GM12801 (cell line): ENCODE measurements at regions not wholly inside any gene's neighbourhood (a gene's known extent, or its start where the extent isn't known, plus 50 kb on each side); places are given as distances from the start of the nearest gene placed in this dataset.

Experiments
- TF ChIP-seq, protein P1 (sequence below): IDR thresholded peaks from one replicate; pipeline ENCODE4 v1.5.1; 2011; ENCODE audit warnings: control low read depth; ENCODE audit not compliant: insufficient read length; ENCODE audit errors: extremely low read depth

DNA sequence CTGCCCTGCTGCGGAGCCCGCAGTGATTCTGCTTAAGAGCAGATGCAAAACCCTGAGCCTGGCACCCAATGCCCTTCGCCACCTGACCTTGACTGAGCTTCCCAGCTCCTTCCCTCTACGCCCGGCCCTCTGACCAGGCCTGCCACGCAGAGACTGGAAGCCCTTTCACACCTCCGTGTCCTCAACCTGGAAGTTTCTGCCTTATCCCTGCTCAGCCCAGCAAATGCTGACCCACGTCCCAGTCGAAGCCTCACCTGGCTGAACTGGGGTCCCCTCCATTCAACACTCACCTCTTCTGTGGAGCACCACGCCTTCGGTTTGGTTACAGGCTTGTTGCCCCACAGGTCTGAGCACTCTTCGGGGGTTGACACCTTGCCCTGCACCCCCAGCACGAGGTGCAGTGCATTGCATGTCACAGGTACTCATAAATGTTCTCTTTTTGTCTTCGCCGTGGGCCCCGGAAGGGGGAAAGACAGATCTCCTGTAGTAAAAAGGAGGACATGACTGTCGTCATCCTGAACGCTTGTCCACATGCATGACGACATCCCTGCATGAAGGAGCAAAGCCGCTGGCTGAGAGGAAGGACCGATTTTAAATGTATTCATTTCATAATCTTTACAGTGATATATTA is 153.6 kb upstream of the TNRC6C start:
- TF ChIP-seq, protein P1, sequence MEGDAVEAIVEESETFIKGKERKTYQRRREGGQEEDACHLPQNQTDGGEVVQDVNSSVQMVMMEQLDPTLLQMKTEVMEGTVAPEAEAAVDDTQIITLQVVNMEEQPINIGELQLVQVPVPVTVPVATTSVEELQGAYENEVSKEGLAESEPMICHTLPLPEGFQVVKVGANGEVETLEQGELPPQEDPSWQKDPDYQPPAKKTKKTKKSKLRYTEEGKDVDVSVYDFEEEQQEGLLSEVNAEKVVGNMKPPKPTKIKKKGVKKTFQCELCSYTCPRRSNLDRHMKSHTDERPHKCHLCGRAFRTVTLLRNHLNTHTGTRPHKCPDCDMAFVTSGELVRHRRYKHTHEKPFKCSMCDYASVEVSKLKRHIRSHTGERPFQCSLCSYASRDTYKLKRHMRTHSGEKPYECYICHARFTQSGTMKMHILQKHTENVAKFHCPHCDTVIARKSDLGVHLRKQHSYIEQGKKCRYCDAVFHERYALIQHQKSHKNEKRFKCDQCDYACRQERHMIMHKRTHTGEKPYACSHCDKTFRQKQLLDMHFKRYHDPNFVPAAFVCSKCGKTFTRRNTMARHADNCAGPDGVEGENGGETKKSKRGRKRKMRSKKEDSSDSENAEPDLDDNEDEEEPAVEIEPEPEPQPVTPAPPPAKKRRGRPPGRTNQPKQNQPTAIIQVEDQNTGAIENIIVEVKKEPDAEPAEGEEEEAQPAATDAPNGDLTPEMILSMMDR: no peak

DNA sequence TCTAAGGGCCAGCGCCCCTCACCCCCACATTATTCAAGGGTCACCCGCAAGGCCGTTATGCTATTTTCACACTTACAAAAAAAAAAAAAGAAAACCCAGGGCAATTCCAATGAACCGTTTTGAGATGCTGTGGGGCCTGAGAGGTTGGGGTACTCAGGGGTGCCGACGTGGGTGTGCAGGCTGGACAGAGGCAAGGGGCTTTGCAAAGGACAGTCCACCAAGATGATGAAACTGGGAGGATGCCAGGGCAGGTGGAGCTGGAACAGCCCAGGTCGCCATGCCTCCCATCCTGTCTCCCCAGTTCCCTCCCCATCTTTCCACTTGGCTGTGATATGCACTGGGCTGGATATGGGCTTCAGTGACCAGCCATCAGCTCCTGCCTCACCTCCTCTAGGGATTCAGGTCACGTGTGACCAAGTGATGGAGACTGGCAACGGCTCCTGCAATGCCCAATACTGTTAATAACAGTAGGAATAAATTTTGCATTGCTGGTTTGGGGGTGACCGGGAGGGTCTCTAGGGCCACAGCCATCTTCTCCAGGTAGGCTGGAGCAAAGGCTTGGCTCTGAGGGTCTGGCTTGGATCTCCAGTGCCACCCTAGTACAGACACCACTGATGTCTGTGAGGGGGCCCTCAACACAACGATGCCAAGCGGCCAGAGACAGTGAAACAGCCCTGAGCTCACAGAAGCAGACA is 151.3 kb upstream of the TNRC6C start:
- TF ChIP-seq, protein P1: no peak

DNA sequence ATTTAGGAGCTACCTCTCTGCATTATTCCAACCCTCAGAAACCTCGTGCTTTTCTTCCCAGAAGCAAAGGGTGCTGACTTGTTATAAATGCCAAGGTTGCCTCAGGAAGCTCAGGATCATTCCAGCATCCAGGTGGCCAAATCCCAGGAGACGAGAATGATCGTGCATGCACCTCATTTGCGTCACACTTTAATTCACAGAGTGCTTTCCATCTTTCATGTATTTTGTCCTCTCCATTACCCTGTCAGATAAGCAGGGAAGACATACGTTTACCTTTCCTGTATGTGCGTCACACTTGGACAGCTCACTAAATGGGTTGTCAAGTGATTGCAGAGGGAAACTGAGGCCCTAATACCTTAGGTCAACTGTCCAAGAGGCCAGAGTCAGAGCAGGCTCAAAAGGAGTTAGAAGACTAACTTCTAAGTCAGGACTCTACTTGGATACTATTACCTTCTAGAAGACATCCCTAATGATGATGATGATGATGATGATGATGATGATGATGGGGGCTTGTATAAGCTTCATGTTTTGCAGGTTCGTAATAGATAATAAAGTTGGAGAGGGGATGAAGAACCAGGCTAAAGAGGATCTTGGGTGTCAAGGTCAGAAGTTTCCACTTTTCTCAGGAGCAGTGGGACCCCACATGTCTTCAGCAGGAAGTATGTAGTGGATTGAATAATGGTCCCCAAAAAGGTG is 150.6 kb upstream of the TNRC6C start:
- TF ChIP-seq, protein P1: no peak

DNA sequence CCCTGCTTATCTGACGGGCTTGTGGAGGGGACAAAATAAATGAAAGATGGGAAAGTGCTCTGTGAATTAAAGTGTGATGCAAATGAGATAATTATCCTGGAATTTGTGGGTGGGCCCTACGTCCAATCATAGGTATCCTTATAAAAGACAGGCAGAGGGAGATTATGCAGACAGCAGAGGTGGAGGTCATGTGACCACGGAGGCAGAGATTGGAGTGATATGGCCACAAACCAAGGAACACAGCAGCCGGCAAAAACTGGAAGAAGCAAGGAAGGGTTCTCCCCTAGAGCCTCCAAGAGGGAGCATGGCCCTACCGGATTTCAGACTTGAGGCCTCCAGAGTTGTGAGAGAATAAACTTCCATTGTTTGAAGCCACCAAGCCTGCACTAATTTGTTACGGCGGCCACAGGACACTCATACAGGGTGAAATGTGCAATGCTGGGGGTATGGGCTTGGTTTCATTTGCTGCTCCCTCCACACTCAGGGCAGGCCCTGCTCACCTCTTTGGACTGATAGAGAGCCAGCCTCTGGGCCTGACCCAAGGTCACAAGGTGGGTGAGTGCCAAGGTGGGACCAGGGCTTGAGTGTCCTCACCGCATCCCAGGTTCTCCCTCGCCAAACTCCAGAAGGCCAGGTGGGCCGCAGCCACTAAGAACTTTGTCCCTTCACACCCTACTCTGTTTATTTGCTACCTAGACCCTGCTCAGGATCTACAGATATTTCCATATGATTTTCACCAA is 149.6 kb upstream of the TNRC6C start:
- TF ChIP-seq, protein P1: no peak

DNA sequence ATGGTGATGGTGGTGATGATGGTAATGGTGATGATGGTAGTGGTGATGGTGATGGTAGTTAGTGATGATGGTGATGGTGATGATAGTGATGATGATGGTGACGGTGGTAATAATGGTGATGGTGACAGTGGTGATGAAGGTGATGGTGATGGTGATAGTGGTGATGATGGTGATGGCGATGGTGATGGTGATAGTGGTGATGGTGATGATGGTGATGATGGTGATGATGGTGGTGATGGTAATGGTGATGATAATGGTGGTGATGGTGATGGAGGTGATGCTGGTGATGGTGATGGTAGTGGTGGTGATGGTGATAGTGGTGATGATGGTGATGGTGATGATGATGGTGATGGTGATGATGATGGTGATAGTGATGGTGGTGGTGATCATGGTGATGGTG is 148.7 kb upstream of the TNRC6C start:
- TF ChIP-seq, protein P1: no peak

DNA sequence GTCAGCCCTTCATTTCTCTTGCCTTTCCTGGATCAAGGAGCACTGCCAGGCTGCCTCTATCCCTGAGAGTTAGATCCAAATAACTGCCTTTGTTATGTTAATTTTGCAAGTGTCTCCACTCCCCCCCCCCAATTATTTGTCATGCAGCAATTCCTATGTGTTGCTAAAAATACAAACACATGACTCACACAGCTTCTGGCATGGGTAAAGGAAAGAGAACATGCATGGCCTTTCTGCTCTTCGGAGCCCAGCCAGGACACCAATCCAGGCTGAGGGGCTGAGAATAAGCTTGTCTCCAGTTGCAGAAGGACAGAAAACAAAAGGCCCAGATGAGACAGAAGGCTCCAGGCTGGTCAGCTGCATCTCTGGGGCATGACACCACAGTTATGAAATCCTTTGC is 148.0 kb upstream of the TNRC6C start:
- TF ChIP-seq, protein P1: no peak

DNA sequence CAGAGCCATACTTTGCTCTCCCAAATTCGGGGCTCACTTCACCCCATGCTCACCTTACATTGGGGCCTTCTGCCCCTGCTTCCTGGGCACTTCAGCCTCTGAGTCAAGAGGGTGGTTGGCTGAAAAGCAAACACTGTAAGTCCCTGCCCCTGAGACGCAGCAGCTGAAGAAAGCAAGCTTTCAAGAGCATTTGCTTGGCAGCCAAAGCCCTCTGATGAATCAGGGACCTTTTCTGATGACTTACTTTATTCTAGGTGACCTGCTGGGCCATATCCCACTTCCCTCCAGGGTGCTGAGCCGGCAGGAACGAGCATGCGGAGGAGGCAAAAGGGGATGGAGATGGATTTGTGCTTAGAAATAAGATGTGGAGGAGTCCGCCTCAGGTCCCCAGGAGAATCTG is 147.0 kb upstream of the TNRC6C start:
- TF ChIP-seq, protein P1: no peak
